Liver (tissue), 8 donors: ENCODE measurements at regions not wholly inside any gene's neighbourhood (a gene's known extent, or its start where the extent isn't known, plus 50 kb on each side); places are given as distances from the start of the nearest gene placed in this dataset.

Source experiments
- DNase-seq: peaks from one replicate; pipeline ENCODE4 v3.0.0-alpha.2; 2017; ENCODE audit warnings: low spot score
- H3K27ac ChIP-seq, 2 donors: one replicate each; pipeline ENCODE4 v1.7.0; 2013; ENCODE audit warnings: inconsistent platforms in 2 of 2, low read length in 2 of 2, control low read depth in 1 of 2, low read depth in 1 of 2, mild to moderate bottlenecking in 1 of 2
- H3K27me3 ChIP-seq, 4 donors: one replicate each; pipeline versions ENCODE4 v1.6.1 to v1.7.0; 2013; ENCODE audit warnings: low read length in 3 of 4, inconsistent platforms in 1 of 4, mild to moderate bottlenecking in 1 of 4, moderate library complexity in 1 of 4; ENCODE audit not compliant: control insufficient read depth in 4 of 4, insufficient read depth in 4 of 4
- H3K36me3 ChIP-seq, 4 donors: one replicate each; pipeline versions ENCODE4 v1.6.1 to v1.7.0; 2013; ENCODE audit warnings: low read length in 3 of 4, mild to moderate bottlenecking in 3 of 4, low read depth in 1 of 4, moderate library complexity in 1 of 4; ENCODE audit not compliant: control insufficient read depth in 4 of 4, insufficient read depth in 3 of 4
- H3K4me1 ChIP-seq, 4 donors: one replicate each; pipeline versions ENCODE4 v1.6.1 to v1.7.0; 2013; ENCODE audit warnings: low read length in 3 of 4, mild to moderate bottlenecking in 3 of 4, moderate library complexity in 1 of 4; ENCODE audit not compliant: control insufficient read depth in 4 of 4, insufficient read depth in 4 of 4
- H3K4me3 ChIP-seq, 3 donors: one replicate each; pipeline versions ENCODE4 v1.6.1 to v1.7.0; 2013; ENCODE audit warnings: low read length in 3 of 3, control low read depth in 1 of 3, low read depth in 1 of 3, mild to moderate bottlenecking in 1 of 3
- H3K9ac ChIP-seq, 2 donors: one replicate each; pipeline ENCODE4 v1.7.0; 2013; ENCODE audit warnings: low read length in 2 of 2, mild to moderate bottlenecking in 2 of 2, moderate library complexity in 2 of 2, control low read depth in 1 of 2, low read depth in 1 of 2
- H3K9me3 ChIP-seq, 4 donors: one replicate each; pipeline versions ENCODE4 v1.6.1 to v1.7.0; 2013; ENCODE audit warnings: low read length in 3 of 4; ENCODE audit not compliant: control insufficient read depth in 4 of 4
- CTCF ChIP-seq: fragments of 150-350 bp; IDR thresholded peaks from 2 replicates; pipeline ENCODE4 v1.5.1; 2017; ENCODE audit warnings: improper control_type of control experiment, low read depth, low read length; ENCODE audit not compliant: missing input control
- EGR1 ChIP-seq, 2 donors: IDR thresholded peaks; 2 replicates each; pipeline ENCODE4 v1.6.1; 2016 to 2018; ENCODE audit warnings: antibody characterized with exemption in 2 of 2, low read depth in 2 of 2
- FOXA2 ChIP-seq: IDR thresholded peaks from 2 replicates; pipeline ENCODE4 v1.6.1; 2016; ENCODE audit warnings: antibody characterized with exemption
- HNF4A ChIP-seq, 2 donors: conservative IDR thresholded peaks; 2 replicates each; pipeline ENCODE4 v1.6.1; 2016; ENCODE audit warnings: antibody characterized with exemption in 2 of 2, mild to moderate bottlenecking in 2 of 2
- HNF4G ChIP-seq: IDR thresholded peaks from 2 replicates; pipeline ENCODE4 v1.6.1; 2016; ENCODE audit warnings: antibody characterized with exemption
- JUND ChIP-seq, 2 donors: IDR thresholded peaks; 2 replicates each; pipeline ENCODE4 v1.6.1; 2016; ENCODE audit warnings: antibody characterized with exemption in 2 of 2
- RAD21 ChIP-seq, 2 donors: IDR thresholded peaks; 2 replicates each; pipeline ENCODE4 v1.6.1; 2016; ENCODE audit warnings: antibody characterized with exemption in 2 of 2, mild to moderate bottlenecking in 2 of 2
- WGBS: extraction: QIAGEN DNeasy Blood & Tissue Kit; methylation state at CpG from one replicate; pipeline ENCODE4 v1.1.7; 2013; 5-methylcytosine and 5-hydroxymethylcytosine counted together
- TF ChIP-seq, protein P1 (sequence below): IDR thresholded peaks from 2 replicates; pipeline ENCODE4 v1.6.1; 2016; ENCODE audit warnings: antibody characterized with exemption, mild to moderate bottlenecking
- TF ChIP-seq, protein P2 (sequence below): IDR thresholded peaks from 2 replicates; pipeline ENCODE4 v1.6.1; 2016; ENCODE audit warnings: antibody characterized with exemption
- TF ChIP-seq, protein P3 (sequence below): IDR thresholded peaks from 2 replicates; pipeline ENCODE4 v1.6.1; 2016; ENCODE audit warnings: antibody characterized with exemption
- donor health status: healthy.
- donor health status: healthy.
- donor health status: healthy.
- donor health status: healthy.
- donor health status: healthy.

- TF ChIP-seq, protein P1, sequence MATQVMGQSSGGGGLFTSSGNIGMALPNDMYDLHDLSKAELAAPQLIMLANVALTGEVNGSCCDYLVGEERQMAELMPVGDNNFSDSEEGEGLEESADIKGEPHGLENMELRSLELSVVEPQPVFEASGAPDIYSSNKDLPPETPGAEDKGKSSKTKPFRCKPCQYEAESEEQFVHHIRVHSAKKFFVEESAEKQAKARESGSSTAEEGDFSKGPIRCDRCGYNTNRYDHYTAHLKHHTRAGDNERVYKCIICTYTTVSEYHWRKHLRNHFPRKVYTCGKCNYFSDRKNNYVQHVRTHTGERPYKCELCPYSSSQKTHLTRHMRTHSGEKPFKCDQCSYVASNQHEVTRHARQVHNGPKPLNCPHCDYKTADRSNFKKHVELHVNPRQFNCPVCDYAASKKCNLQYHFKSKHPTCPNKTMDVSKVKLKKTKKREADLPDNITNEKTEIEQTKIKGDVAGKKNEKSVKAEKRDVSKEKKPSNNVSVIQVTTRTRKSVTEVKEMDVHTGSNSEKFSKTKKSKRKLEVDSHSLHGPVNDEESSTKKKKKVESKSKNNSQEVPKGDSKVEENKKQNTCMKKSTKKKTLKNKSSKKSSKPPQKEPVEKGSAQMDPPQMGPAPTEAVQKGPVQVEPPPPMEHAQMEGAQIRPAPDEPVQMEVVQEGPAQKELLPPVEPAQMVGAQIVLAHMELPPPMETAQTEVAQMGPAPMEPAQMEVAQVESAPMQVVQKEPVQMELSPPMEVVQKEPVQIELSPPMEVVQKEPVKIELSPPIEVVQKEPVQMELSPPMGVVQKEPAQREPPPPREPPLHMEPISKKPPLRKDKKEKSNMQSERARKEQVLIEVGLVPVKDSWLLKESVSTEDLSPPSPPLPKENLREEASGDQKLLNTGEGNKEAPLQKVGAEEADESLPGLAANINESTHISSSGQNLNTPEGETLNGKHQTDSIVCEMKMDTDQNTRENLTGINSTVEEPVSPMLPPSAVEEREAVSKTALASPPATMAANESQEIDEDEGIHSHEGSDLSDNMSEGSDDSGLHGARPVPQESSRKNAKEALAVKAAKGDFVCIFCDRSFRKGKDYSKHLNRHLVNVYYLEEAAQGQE = no peak
- TF ChIP-seq FOXA2 = no peak
These were observed 72.8 kb downstream of the DMRTA2 start (continued) for GRCh38 chr1:50350421-50350820.

- 44% methylated on average over 3 of the region's 3 CpGs for WGBS
- Histone ChIP-seq H3K4me1 (no peaks in the 10 kb centered on the region), H3K27me3 (peaks cover 0 to 7% (median under 1%) of the 10 kb centered on the region in 4 donors), H3K36me3 (no peaks in the 10 kb centered on the region), H3K9ac (no peak overlapping the region), H3K4me3 (no peak overlapping the region), H3K27ac (no peak overlapping the region), H3K9me3 (peaks cover 0 to 5% (median 1%) of the 10 kb centered on the region in 4 donors)
- TF ChIP-seq, protein P1 = no peak
- no peak for TF ChIP-seq JUND (IDR thresholded peaks at IDR 0.05)
- TF ChIP-seq, protein P2, sequence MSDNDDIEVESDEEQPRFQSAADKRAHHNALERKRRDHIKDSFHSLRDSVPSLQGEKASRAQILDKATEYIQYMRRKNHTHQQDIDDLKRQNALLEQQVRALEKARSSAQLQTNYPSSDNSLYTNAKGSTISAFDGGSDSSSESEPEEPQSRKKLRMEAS = no peak
- DNase-seq = no peak
These were observed 74.0 kb downstream of the DMRTA2 start for GRCh38 chr1:50349242-50349565.

DNA sequence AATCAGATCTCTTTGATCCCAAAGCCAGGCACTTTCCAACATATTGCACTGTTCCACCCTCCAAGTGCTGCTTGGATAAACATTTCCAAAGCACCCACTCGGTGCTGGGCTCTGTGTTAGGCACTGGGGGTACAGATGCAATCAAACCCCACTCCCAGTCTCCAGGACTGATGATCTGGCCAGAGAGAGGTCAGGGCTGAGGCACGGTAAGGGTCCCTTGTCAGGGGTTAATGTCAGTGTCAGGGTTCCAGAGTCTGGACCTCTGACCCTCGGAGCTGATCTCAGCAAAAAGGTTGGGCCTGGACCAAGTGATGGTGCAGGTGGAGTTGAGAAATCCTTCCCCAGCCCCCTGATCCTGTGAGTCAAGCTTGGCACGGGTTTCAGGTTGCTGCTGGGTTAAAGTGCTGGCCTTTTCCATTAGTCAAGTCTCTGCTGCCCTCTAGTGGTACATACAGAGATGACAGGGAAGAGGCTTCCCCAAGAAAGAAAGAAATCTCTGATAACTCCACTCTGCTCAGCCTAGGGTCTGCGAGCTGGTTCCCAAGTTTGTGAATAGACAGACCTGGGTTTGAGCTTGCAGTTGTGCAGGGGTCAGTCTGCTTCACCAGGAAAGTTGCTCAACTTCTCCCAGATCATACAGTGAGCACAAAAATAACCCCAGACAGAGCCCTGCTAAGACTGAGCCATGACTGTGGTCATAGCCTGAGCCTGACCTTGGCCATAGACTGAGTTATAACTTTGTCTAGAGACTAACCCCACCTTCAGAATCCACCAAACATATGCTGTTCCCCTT lies 74.6 kb downstream of the DMRTA2 start:
- Histone ChIP-seq H3K9me3 (peaks cover 0 to 5% (median 1%) of the 10 kb centered on the region in 4 donors), H3K27me3 (peaks cover 0 to 7% (median under 1%) of the 10 kb centered on the region in 4 donors), H3K27ac (no peak overlapping the region), H3K36me3 (no peaks in the 10 kb centered on the region), H3K9ac (no peak overlapping the region), H3K4me3 (no peak overlapping the region), H3K4me1 (no peaks in the 10 kb centered on the region)
- TF ChIP-seq, protein P3, sequence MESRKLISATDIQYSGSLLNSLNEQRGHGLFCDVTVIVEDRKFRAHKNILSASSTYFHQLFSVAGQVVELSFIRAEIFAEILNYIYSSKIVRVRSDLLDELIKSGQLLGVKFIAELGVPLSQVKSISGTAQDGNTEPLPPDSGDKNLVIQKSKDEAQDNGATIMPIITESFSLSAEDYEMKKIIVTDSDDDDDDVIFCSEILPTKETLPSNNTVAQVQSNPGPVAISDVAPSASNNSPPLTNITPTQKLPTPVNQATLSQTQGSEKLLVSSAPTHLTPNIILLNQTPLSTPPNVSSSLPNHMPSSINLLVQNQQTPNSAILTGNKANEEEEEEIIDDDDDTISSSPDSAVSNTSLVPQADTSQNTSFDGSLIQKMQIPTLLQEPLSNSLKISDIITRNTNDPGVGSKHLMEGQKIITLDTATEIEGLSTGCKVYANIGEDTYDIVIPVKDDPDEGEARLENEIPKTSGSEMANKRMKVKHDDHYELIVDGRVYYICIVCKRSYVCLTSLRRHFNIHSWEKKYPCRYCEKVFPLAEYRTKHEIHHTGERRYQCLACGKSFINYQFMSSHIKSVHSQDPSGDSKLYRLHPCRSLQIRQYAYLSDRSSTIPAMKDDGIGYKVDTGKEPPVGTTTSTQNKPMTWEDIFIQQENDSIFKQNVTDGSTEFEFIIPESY = no peak
- TF ChIP-seq RAD21 (IDR thresholded peaks at IDR 0.05) = peak; percentile 91 to 93
- TF ChIP-seq HNF4A (conservative IDR thresholded peaks at IDR 0.05) = peak in 1 of 2 donors; percentile 11
- TF ChIP-seq, protein P2 = no peak
- TF ChIP-seq CTCF = peak; percentile 90
- TF ChIP-seq HNF4G = no peak
- no peak for TF ChIP-seq EGR1 (IDR thresholded peaks at IDR 0.05; ENCODE audit: low read depth in 2 of 2)
- DNase-seq = peak; percentile 52
- WGBS = 9% methylated on average over 5 of the region's 5 CpGs
